AG04449 (cell line): ENCODE measurements at regions not wholly inside any gene's neighbourhood (a gene's known extent, or its start where the extent isn't known, plus 50 kb on each side); places are given as distances from the start of the nearest gene placed in this dataset.

ENCODE experiments used
- CTCF ChIA-PET: fragments of 350-600 bp; formaldehyde crosslinking; extraction: SDS; loops from one replicate; lab custom pipeline; 2021; ENCODE audit warnings: antibody characterized with exemption; lab: Yijun Ruan, JAX
- POLR2A ChIA-PET: fragments of 400-600, 350-600 bp; formaldehyde crosslinking; extraction: SDS; loops from one replicate; lab custom pipeline; 2020; ENCODE audit warnings: antibody characterized with exemption, inconsistent platforms; lab: Yijun Ruan, JAX
- DNase-seq: peaks from one replicate; pipeline ENCODE4 v3.0.0-alpha.2; 2010; ENCODE audit warnings: low read depth, low spot score
- H3K4me3 ChIP-seq: 2 replicates; pipeline ENCODE4 v1.5.1; 2011; ENCODE audit warnings: low read depth, mild to moderate bottlenecking, control low read depth, low read length
- TF ChIP-seq, protein P1 (sequence below): IDR thresholded peaks from one replicate; pipeline ENCODE4 v1.5.1; 2011; ENCODE audit warnings: mild to moderate bottlenecking, moderate library complexity, low read length, control low read depth, inconsistent platforms; ENCODE audit not compliant: insufficient read depth; ENCODE audit errors: missing control alignments

DNA sequence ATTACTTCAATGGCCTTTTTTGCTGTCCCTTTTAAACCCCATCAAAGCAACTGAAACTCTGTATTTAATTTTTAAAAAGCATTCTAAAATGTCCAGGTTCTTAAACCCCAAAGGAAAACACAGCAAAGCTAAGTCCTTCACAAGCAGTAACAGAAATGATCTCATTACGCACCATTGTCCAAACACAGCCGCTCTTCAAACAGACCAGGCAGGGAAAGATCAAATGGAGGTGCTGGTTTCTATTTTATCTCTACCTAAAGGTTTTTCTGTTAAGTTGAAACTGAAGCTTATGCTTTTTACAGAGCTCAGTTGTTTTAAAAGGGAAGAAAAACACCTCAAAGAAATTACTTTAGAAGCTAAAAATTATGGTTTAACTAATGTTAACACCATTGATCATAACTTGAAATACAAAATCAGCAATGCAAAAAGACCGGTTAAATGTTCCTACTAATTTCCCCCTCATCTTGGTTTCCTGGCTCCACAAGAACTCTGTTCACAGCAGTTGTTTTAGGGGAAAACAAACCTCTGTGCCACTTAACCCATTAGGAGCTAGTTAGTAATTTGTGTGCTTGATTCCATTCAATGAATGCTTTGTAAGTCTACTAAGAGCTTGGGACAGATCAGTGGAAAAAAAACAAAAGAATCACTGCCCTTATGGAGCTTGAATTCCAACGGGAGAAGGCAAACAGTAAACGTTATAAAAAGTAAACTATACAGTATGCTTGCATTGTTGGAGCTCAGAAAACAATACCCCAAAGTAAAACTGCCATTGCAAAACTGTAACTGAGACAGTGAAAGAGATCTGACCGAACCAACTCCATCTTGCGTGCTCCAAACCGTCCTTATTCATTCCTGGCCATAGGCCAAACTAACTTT lies 87.4 kb downstream of the CD24 start:
- ChIA-PET POLR2A (no interaction called here), CTCF (interaction anchor here (0.6 to 1.3 kb wide), 2 partner anchors 264 to 440 kb away, joined by 3 read pairs; no protein-coding TSS in a partner anchor)
- no peak for DNase-seq
- H3K4me3 ChIP-seq = no peak overlapping the region
- TF ChIP-seq, protein P1, sequence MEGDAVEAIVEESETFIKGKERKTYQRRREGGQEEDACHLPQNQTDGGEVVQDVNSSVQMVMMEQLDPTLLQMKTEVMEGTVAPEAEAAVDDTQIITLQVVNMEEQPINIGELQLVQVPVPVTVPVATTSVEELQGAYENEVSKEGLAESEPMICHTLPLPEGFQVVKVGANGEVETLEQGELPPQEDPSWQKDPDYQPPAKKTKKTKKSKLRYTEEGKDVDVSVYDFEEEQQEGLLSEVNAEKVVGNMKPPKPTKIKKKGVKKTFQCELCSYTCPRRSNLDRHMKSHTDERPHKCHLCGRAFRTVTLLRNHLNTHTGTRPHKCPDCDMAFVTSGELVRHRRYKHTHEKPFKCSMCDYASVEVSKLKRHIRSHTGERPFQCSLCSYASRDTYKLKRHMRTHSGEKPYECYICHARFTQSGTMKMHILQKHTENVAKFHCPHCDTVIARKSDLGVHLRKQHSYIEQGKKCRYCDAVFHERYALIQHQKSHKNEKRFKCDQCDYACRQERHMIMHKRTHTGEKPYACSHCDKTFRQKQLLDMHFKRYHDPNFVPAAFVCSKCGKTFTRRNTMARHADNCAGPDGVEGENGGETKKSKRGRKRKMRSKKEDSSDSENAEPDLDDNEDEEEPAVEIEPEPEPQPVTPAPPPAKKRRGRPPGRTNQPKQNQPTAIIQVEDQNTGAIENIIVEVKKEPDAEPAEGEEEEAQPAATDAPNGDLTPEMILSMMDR = no peak

DNA sequence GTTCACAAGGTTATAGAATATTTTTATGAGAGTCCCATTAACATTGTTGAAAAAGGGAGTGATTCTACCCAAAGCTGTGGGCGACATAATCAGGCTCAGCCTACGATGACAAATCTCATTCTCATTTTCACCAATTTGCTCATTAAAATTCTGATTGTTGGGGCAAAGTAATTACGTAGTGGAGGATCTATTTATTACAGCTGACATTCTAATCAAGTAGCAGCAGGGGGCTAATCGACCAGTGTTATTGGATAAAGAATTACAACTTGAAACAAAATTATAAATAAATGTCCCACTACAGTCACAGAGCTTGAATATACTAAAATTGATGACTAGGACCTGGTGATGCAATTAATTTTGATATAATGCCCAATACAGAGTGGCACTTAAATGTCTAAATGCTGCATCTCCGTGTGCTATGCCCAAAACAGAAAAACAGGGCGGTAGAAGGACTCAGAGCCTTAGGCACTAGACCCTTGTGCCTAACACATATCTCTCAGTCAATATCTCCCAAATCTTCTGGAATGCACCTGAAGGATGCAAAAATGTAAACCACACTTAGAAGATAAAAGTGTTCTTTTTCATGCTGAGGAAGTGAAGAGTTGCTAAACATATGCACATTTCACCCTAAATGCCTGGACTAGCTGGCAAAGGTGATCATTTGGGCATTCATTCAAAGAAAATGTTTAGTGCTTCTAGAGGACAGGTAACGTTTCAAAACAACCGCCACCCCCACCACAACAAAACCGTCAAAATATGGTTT lies 88.3 kb downstream of the CD24 start:
- CTCF ChIA-PET = interaction anchor here (1.3 kb wide), 1 partner anchor 439 kb away, joined by 3 read pairs; no protein-coding TSS in a partner anchor
- POLR2A ChIA-PET = no interaction called here
- H3K4me3 ChIP-seq = no peak overlapping the region
- TF ChIP-seq, protein P1 = no peak
- DNase-seq = no peak

DNA sequence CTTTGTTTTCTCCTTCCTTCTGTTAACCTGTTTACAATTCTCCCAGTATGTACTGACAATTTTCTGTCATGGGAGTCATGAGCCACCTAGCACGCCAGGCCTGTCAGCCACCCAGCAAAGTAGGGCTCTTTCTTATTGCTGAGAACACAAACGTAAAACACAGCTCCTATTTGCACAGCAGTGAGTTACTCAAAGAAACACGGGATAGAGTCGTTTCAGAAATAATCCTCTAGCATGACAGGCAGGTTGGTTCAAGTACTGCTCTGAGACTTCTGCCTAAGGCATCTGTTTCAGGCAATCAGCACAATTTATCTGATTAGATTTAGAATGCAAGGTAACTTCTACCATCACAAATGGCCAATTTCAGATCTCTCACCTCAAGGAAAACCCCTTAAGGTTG lies 88.8 kb downstream of the CD24 start:
- H3K4me3 ChIP-seq = no peak overlapping the region
- POLR2A ChIA-PET = no interaction called here
- DNase-seq = no peak
- TF ChIP-seq, protein P1 = no peak
- CTCF ChIA-PET = no interaction called here

DNA sequence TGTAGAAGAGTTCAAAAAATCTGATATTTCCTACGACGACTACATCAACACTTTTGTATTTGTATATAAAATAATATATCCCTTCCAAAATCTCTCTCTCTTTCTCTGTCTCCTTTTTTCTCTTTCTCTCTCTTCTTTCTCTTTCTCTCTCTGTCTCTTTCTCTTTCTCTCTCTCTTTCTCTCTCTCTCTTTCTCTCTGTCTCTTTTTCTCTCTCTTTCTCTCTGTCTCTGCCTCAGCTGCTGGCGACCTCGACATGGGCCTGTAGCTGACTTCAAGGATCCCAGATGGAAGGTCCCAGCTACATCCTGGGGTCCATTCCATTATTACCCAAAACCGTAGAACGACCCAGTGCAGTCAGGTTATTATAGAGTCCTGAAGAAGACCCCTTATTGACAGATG lies 90.0 kb downstream of the CD24 start:
- H3K4me3 ChIP-seq = no peak overlapping the region
- CTCF ChIA-PET = no interaction called here
- TF ChIP-seq, protein P1 = no peak
- no peak for DNase-seq
- POLR2A ChIA-PET = interaction anchor here (0.5 kb wide), 1 partner anchor 39 kb away, joined by 3 read pairs; no protein-coding TSS in a partner anchor

DNA sequence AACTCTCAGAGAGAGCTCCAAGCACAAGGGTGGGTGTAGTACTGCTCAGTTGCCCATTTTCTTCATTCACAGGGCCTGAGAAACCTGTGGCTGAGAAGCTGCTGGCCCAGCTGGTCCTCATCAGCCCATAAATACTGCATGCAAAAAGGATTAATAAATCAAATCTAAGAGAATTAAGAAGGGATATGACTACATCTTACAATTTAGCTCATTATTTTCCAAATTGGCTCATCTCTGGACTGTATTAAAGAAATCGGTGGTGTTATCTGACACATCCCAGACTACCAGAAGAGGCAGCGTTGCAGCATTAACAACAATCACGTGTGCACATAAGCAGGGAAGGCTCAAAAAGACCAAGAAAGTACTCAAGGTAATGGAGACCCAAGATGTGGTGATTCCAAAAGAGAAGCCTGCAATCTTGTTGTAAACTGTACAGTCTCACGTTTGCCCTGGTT lies 90.7 kb downstream of the CD24 start:
- H3K4me3 ChIP-seq = no peak overlapping the region
- ChIA-PET POLR2A (no interaction called here), CTCF (interaction anchor here (0.9 to 1.1 kb wide), 2 partner anchors 8 to 13 kb away, joined by 3 read pairs; no protein-coding TSS in a partner anchor)
- TF ChIP-seq, protein P1 = no peak
- DNase-seq = no peak
